ENCODE measurements at regions not wholly inside any gene's neighbourhood (a gene's known extent, or its start where the extent isn't known, plus 50 kb on each side); places are given as distances from the start of the nearest gene placed in this dataset.

- DNase-seq (ENCODE audit: low read depth): no peak
Observed at GRCh38 chr11:45347348-45348082, 61.4 kb upstream of the SYT13 start.

GRCh38 chr11:45345491-45345890 lies 59.4 kb upstream of the SYT13 start:
- no peak for DNase-seq (ENCODE audit: low read depth)

DNA sequence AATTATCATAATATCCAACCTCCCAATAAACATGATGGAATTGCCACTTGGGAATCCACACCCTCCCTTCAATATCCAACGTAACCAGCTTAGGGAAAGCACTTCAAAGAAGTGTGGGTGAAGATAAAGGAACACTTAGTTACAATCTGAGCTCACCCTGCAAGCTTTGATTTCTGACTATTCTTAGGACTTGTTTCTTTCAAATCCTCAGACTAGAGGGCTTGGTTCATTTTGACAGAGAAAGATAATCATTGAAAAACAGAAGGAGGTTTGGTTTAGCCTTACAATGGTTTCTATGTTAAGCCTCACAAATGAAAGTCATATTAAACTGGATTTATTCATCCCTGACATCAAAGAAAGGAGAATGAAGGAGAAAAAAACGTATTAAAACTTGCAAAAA lies 57.9 kb upstream of the SYT13 start:
- DNase-seq (ENCODE audit: low read depth): no peak

- no peak for DNase-seq (ENCODE audit: low read depth)
Observed at GRCh38 chr11:45343444-45343843, 57.3 kb upstream of the SYT13 start.

- DNase-seq (ENCODE audit: low read depth): no peak
Observed at GRCh38 chr11:45341372-45341771, 55.2 kb upstream of the SYT13 start.

GRCh38 chr11:45339729-45340519 lies 53.8 kb upstream of the SYT13 start:
- DNase-seq (ENCODE audit: low read depth): peak; percentile 84

GRCh38 chr11:45337583-45338360 lies 51.6 kb upstream of the SYT13 start:
- no peak for DNase-seq (ENCODE audit: low read depth)

DNA sequence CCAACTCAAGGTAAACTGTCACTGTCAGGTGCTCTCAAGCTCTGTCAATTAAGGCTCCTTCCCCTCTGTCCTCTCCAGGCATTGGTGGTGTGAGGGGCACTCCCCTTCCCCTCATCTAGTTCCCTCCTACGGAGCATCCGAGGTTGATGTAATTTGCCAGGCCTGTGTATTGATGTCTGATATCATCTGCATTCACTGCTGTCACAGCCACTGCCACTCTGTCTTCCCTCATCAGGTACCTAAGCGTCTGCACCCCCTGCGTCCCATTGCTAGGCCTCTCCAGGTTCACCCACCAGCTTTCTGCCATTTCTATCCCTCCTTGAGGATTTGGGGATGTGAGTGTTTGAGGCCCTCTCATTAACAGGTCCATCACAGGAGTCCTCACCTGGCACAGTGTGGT lies 50.0 kb upstream of the SYT13 start:
- no peak for DNase-seq (ENCODE audit: low read depth)

Measured in M059J (cell line).